Mononuclear cell (primary cell): ENCODE measurements at regions not wholly inside any gene's neighbourhood (a gene's known extent, or its start where the extent isn't known, plus 50 kb on each side); places are given as distances from the start of the nearest gene placed in this dataset.
"Not testable (repeated sequence)": the region's sequence is repeated elsewhere in the genome, so short reads cannot be mapped to it uniquely, and the experiment has no call there.

Experiments used
- H3K27me3 ChIP-seq: 2 replicates; pipeline ENCODE4 v1.6.0; 2011; ENCODE audit warnings: low read length, control low read depth; ENCODE audit not compliant: insufficient read depth
- H3K4me1 ChIP-seq: 2 replicates; pipeline ENCODE4 v1.5.1; 2011; ENCODE audit warnings: mild to moderate bottlenecking, low read length, control low read depth; ENCODE audit not compliant: insufficient read depth
- H3K4me3 ChIP-seq: 2 replicates; pipeline ENCODE4 v1.5.1; 2011; ENCODE audit warnings: mild to moderate bottlenecking, low read length, moderate library complexity
- H3K9me3 ChIP-seq: 2 replicates; pipeline ENCODE4 v1.5.1; 2011; ENCODE audit warnings: low read depth, mild to moderate bottlenecking, control low read depth, low read length

DNA sequence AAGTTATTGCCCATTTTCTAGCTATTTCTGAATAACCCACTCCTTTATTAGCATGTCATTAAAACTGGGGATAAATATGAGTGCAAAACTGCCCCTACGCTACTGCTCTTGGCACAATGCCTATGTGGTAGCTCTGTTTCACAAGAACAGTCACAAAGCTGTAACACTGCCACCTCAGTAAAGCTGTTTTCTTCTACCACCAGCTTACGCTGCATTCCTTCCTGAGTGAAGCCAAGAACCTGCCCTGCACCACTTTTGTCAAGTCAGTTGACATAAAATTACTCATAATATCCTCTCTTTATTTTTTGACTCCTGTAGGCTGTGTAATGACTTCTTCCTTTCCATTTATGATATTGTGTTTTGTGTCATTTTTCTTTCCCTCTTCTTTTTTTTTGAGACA lies 313.2 kb upstream of the PLGLB1 start:
- H3K4me1 ChIP-seq, H3K27me3 ChIP-seq, H3K9me3 ChIP-seq, H3K4me3 ChIP-seq: not testable (repeated sequence)

DNA sequence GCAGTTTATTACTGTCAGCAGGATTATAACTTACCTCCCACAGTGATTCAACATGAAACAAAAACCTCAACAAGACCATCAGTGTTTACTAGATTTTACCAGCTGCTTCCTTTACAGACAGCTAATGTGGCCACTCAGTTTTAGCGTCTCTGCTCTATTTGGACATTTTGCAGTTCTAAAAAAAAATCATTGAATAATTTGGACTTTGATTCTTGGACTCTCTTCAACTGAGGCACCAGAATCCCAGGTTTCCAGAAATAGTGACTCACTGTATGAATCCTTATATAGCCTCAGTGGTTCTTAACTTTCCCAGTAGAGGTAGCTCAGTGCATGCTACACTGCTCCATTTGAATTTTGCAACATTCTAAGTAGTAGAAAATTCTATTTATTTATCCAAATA lies 317.4 kb upstream of the PLGLB1 start:
- H3K4me3 ChIP-seq, H3K27me3 ChIP-seq, H3K4me1 ChIP-seq, H3K9me3 ChIP-seq: not testable (repeated sequence)

DNA sequence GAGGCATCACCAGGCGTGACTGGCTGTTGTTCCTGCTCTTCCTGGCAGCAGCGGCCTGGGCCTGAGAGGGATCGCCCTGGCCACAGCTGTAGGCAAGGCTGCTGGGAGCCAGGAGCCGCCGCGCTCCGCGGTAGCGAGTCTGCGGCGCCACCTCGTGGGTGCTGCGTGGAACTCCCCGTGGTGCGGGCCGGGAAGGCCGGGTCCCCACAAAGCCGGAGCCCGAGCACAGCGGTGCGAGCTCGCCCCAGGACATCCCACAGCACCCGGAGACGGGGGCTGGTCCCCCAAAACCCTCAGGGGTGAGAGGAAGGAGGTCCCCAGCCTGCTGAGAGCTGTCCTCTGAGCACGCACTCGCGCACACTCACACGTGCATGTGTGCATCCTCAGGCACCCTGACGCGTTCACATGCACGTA lies 320.0 kb upstream of the PLGLB1 start:
- H3K9me3 ChIP-seq, H3K4me1 ChIP-seq, H3K27me3 ChIP-seq, H3K4me3 ChIP-seq: not testable (repeated sequence)

DNA sequence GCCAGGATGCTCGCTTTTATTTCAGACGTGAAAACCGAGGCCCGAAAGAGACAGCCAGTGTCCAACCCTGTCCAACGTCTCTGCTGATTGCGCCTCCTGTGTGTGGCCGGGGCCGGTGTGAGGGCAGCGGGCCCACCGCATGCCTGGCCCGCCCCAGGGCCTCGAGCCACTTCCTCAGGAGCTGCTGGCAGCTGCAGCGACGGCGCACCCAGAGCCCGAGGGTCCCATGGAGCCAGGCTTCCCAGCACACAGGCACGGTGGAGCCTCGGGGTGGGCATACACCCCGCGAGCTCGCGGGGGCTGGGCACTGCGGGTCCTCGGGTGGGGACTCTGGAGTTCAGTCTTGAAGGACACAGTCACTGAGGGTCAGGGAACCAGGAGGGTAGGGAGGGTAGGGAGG lies 320.5 kb upstream of the PLGLB1 start:
- H3K27me3 ChIP-seq, H3K4me1 ChIP-seq, H3K4me3 ChIP-seq, H3K9me3 ChIP-seq: not testable (repeated sequence)

DNA sequence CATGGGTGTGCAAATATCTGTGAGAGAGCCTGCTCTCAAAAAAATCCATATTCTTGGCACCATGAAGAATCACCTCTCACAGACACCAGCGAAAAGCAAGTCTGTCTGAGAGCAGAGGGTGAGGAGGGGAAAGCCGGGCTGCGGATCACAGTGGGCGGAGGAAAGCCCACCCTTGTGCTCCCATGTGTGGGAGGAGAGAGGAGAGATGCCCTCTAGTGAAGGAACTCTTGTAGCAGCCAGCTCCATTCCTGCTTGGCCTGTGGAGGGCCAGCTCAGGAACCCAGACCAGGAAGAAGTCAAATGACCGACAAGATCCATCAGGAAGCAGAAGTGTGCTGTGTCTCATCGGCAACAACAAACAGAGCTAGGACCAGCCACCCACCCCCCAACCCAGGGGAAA lies 321.7 kb upstream of the PLGLB1 start:
- not testable (repeated sequence) for H3K9me3 ChIP-seq, H3K4me3 ChIP-seq, H3K4me1 ChIP-seq, H3K27me3 ChIP-seq

DNA sequence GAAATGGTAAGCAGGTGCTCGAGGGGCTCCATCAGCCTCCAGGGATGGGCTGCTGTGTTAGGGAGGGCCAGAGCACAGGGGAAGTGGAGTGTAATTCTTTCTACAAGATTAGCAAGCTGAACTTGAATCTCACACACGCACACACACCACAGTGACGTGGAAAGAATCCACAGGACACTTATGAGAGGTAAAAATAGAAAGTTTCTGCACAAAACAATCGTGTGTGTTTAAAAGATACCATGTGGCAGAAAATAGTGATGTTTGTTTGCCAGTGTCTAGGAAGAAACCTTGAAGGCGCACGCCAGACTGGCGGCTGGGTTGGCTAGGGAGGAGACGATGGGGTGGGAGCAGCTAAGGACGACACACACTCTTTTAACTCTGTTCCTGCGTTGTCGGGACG lies 323.6 kb upstream of the PLGLB1 start:
- not testable (repeated sequence) for H3K4me1 ChIP-seq, H3K9me3 ChIP-seq, H3K4me3 ChIP-seq, H3K27me3 ChIP-seq

DNA sequence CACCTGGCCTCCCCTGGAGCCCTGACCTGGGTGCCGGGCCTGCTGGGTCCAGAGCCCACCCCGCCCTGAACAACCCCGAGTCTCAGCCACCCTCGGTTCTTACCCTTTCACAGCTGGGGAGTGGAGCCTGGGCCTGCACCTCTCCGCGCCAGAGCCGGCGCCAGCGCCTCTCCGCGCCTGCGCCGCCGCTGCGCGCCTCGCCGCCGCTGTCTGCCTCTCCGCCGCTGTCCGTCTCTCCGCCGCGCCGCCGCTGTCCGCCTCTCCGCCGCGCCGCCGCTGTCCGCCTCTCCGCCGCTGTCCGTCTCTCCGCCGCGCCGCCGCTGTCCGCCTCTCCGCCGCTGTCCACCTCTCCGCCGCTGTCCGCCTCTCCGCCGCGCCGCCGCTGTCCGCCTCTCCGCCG lies 326.9 kb upstream of the PLGLB1 start:
- H3K9me3 ChIP-seq, H3K4me1 ChIP-seq, H3K27me3 ChIP-seq, H3K4me3 ChIP-seq: not testable (repeated sequence)

DNA sequence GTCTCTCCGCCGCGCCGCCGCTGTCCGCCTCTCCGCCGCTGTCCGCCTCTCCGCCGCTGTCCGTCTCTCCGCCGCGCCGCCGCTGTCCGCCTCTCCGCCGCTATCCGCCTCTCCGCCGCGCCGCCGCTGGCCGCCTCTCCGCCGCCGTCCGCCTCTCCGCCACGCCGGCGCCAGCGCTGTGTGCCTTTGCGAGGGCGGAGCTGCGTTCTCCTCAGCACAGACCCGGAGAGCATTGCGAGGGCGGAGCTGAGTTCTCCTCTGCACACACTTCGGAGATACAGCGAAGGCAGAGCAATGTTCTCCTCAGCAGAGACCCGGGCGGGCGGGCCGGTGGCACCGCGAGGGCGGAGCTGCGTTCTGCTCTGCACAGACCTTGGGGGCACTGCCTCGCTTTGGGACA lies 327.4 kb upstream of the PLGLB1 start:
- not testable (repeated sequence) for H3K27me3 ChIP-seq, H3K9me3 ChIP-seq, H3K4me1 ChIP-seq, H3K4me3 ChIP-seq

DNA sequence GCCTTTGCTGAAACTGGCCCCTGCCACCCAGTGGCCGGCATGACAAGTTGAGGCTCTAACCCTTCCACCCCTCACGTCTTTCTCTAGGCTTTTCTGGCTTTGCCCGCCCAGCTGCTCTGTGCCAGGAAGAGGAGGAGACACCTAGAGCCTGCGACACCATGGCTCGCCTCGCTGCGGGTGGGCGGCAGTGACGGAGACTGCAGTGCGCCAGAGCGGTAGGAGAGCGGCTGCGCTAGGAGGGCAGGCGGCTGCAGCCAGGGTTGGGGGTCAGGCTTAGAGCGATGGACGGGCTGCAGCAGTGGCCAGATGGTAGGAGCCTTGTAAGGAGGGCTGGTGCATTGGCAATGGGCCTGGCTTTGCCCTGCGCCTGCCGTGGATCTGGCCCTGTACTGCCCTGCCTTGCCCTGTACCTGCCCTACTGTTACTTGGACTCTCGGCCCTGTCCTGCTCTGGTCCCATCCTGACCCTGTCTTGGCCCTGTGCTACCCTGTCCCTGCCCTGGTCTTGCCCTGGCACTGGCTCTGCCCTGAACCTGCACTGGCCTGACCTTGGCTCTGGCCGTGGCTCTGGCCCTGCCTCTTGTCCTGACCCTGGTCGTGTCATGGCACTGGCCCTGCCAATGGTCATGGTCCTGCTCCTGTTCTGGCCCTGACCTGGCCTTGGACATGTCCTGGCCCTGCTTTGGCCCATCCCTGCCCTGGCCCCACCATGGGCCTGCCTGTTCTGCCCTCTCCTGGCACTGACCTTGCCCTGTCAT lies 330.7 kb upstream of the PLGLB1 start:
- not testable (repeated sequence) for H3K9me3 ChIP-seq, H3K4me1 ChIP-seq, H3K27me3 ChIP-seq, H3K4me3 ChIP-seq

DNA sequence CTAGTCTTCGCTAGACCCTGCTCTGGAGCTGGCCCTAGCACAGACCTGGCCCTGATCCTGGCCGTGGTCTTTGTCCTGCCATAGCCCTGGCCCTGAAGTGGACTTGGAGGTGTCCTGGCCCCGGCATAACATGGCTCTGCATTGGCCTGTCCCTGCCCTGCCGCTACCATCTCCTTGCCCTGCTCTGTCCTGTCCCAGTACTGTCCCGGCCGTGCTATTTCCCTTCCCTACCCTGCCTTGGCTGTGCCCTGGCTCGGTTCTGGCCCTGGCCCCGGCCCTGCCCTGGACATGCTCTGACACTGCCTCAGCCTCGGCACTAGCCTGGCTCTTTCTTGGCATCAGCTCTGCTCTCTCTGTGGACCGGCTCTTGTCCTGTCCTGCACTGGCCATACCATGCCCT lies 331.8 kb upstream of the PLGLB1 start:
- not testable (repeated sequence) for H3K4me3 ChIP-seq, H3K27me3 ChIP-seq

DNA sequence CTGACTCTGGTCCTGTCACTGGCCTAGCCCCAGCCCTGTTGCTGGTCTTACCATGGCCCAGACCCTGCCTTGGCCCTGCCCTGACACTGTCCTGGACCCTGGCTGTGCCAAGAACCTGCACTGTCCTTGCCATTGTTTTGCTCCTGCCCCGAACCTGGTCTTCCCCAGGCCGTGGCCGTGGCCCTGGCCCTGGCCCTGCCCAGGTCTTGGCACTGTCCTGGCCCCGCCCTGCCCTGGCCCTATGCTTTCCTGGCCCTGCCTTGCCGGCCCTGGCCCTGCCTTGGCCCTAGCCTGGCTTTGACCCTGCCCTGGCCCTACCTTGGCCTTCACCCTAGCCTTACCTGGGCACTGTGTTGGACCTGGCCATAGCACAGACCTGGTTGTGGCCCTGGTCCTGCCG lies 332.5 kb upstream of the PLGLB1 start:
- H3K4me3 ChIP-seq, H3K4me1 ChIP-seq, H3K9me3 ChIP-seq, H3K27me3 ChIP-seq: not testable (repeated sequence)

More for the DNA sequence above, 331.8 kb upstream of the PLGLB1 start:
- not testable (repeated sequence) for H3K9me3 ChIP-seq, H3K4me1 ChIP-seq

DNA sequence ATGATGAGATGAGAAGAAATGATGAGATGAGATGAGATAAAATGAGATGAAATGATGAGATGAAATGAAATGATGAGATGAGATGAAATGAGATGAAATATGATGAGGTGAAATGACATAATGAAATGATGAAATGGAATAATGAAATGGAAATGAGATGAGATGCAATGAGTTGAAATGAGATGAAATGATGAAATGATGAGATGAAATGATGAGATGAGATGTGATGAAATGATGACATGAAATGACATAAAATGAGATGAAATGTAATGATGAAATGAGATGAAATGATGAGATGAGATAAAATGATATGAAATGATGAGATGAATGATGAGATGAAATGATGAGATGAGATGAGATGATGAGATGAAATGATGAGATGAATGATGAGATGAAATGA lies 338.6 kb upstream of the PLGLB1 start:
- not testable (repeated sequence) for H3K4me3 ChIP-seq, H3K4me1 ChIP-seq, H3K27me3 ChIP-seq, H3K9me3 ChIP-seq

DNA sequence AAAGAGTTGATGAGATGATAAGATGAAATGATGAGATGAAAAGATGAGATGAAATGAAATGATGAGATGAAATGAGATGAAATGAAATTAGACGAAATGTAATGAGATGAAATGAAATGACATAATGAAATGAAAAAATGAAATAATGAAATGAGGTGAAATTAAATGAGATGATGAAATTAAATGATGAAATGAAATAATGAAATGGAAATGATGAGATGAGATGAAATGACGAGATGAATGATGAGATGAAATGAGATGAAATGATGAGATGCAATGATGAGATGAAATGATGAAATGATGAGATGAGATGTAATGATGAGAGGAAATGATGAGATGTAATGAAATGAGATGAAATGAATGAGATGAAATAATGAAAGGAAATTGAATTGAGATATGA lies 339.3 kb upstream of the PLGLB1 start:
- not testable (repeated sequence) for H3K27me3 ChIP-seq, H3K9me3 ChIP-seq, H3K4me1 ChIP-seq, H3K4me3 ChIP-seq

DNA sequence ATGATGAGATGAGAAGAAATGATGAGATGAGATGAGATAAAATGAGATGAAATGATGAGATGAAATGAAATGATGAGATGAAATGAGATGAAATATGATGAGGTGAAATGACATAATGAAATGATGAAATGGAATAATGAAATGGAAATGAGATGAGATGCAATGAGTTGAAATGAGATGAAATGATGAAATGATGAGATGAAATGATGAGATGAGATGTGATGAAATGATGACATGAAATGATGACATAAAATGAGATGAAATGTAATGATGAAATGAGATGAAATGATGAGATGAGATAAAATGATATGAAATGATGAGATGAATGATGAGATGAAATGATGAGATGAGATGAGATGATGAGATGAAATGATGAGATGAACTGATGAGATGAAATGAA lies 340.2 kb upstream of the PLGLB1 start:
- not testable (repeated sequence) for H3K4me1 ChIP-seq, H3K27me3 ChIP-seq, H3K4me3 ChIP-seq, H3K9me3 ChIP-seq

DNA sequence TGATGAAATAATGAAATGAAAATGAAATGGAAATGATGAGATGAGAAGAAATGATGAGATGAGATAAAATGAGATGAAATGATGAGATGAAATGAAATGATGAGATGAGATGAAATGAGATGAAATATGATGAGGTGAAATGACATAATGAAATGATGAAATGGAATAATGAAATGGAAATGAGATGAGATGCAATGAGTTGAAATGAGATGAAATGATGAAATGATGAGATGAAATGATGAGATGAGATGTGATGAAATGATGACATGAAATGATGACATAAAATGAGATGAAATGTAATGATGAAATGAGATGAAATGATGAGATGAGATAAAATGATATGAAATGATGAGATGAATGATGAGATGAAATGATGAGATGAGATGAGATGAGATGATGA lies 342.7 kb upstream of the PLGLB1 start:
- not testable (repeated sequence) for H3K4me1 ChIP-seq, H3K27me3 ChIP-seq, H3K9me3 ChIP-seq, H3K4me3 ChIP-seq

DNA sequence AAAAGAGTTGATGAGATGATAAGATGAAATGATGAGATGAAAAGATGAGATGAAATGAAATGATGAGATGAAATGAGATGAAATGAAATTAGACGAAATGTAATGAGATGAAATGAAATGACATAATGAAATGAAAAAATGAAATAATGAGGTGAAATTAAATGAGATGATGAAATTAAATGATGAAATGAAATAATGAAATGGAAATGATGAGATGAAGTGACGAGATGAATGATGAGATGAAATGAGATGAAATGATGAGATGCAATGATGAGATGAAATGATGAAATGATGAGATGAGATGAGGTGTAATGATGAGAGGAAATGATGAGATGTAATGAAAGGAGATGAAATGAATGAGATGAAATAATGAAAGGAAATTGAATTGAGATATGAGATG lies 343.4 kb upstream of the PLGLB1 start:
- H3K4me1 ChIP-seq, H3K9me3 ChIP-seq, H3K4me3 ChIP-seq, H3K27me3 ChIP-seq: not testable (repeated sequence)

DNA sequence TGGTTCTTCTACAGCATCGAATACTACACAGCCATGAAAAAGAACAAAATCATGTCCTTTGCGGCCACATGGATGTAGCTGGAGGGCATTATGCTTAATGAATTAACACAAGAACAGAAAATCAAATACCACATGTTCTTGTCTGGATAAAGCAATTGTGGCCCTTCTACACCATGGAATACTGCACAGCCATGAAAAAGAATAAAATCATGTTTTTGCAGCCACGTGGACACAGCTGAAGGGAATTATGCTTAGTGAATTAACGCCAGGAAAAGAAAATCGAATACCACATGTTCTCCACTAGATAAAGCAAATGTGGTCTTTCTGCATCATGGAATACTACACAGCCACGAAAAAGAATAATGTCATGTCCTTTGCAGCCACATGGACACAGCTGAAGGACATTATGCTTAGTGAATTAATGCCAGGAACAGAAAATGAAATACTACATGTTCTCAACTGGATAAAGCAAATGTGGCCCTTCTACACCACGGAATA lies 361.8 kb upstream of the PLGLB2 start:
- not testable (repeated sequence) for H3K4me1 ChIP-seq, H3K9me3 ChIP-seq, H3K27me3 ChIP-seq, H3K4me3 ChIP-seq
